ENCODE measurements at regions not wholly inside any gene's neighbourhood (a gene's known extent, or its start where the extent isn't known, plus 50 kb on each side); places are given as distances from the start of the nearest gene placed in this dataset.

GRCh38 chrX:17923546-17923945 is 62.4 kb upstream of the RAI2 start (continued):
- TF ChIP-seq MGA (IDR thresholded peaks at IDR 0.05) (no peak), ZNF239 (CRISPR knock-in tag; IDR thresholded peaks at IDR 0.05) (no peak), TARDBP (IDR thresholded peaks at IDR 0.05) (no peak), ZNF318 (IDR thresholded peaks at IDR 0.05; ENCODE audit: borderline replicate concordance in 1 of 2, low read depth in 1 of 2) (no peak)

Measured in K562 (cell line).